ENCODE measurements at regions not wholly inside any gene's neighbourhood (a gene's known extent, or its start where the extent isn't known, plus 50 kb on each side); places are given as distances from the start of the nearest gene placed in this dataset.
"Not testable (repeated sequence)": the region's sequence is repeated elsewhere in the genome, so short reads cannot be mapped to it uniquely, and the experiment has no call there.

DNA sequence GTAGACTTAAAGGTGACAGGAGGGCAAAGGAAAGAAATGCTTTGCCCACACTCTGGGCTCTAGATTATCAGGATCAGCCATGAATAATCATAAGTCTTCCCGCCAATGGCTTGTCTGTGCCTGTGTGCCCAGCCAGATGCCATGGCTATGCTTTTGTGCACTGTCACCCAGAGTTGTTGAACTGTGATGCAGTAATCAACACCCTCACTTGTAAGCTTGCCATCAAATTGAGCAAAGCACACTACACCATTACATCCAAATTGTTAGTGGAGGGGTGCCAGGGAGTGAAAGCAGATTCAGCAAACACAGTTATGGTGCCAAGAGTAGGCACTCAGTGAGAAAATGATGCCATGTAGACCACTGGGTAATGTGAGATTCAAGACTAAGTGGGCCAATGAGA is 845.3 kb upstream of the MIR17HG start:
- Histone ChIP-seq H3K4me3 (ENCODE audit: low read depth in 1 of 5, low read length in 5 of 5) (no peak overlapping the region), H3K9me3 (ENCODE audit: control insufficient read depth in 5 of 5, low read length in 5 of 5) (no peaks in the 10 kb centered on the region), H3K27ac (ENCODE audit: low read depth, low read length) (no peak overlapping the region), H3K36me3 (ENCODE audit: control insufficient read depth in 5 of 5, insufficient read depth in 5 of 5, low read length in 5 of 5) (no peaks in the 10 kb centered on the region), H3K27me3 (ENCODE audit: control insufficient read depth in 5 of 5, insufficient read depth in 4 of 5, low read length in 5 of 5) (no peaks in the 10 kb centered on the region), H3K4me1 (ENCODE audit: control insufficient read depth in 5 of 5, insufficient read depth in 5 of 5, low read length in 5 of 5) (peaks cover 0 to 9% (median 0%) of the 10 kb centered on the region in 5 donors), H3K9ac (ENCODE audit: low read length in 5 of 5) (no peak overlapping the region)

DNA sequence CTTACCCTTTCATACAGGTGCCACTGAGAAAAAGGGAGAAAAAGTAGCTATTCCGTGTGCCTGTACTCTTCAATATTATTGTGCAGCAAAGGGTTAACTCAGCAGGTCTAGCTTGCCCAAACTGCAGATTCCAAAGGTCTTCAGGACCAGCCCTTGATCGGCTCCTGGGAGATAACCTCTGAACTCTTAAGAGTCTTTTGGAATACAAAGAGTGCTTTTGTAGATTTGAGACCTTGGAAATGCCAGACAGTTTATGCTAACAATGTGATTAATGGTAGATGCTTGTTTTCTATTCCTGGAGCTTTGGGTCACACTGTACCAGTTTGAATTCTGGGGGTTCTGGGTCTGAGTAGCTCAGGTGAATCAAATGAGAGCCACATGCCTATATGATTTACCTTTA is 844.7 kb upstream of the MIR17HG start:
- Histone ChIP-seq H3K27me3 (ENCODE audit: control insufficient read depth in 5 of 5, insufficient read depth in 4 of 5, low read length in 5 of 5) (no peaks in the 10 kb centered on the region), H3K36me3 (ENCODE audit: control insufficient read depth in 5 of 5, insufficient read depth in 5 of 5, low read length in 5 of 5) (no peaks in the 10 kb centered on the region), H3K9ac (ENCODE audit: low read length in 5 of 5) (no peak overlapping the region), H3K9me3 (ENCODE audit: control insufficient read depth in 5 of 5, low read length in 5 of 5) (no peaks in the 10 kb centered on the region), H3K4me1 (ENCODE audit: control insufficient read depth in 5 of 5, insufficient read depth in 5 of 5, low read length in 5 of 5) (peaks cover 0 to 9% (median 0%) of the 10 kb centered on the region in 5 donors), H3K4me3 (ENCODE audit: low read depth in 1 of 5, low read length in 5 of 5) (no peak overlapping the region), H3K27ac (ENCODE audit: low read depth, low read length) (no peak overlapping the region)

GRCh38 chr13:90510319-90510718 is 837.2 kb upstream of the MIR17HG start:
- H3K4me1 ChIP-seq (ENCODE audit: control insufficient read depth in 5 of 5, insufficient read depth in 5 of 5, low read length in 5 of 5): no peaks in the 10 kb centered on the region
- no peaks in the 10 kb centered on the region for H3K9me3 ChIP-seq (ENCODE audit: control insufficient read depth in 5 of 5, low read length in 5 of 5)
- H3K27ac ChIP-seq (ENCODE audit: low read depth, low read length): no peak overlapping the region
- no peak overlapping the region for H3K4me3 ChIP-seq (ENCODE audit: low read depth in 1 of 5, low read length in 5 of 5)
- no peaks in the 10 kb centered on the region for H3K36me3 ChIP-seq (ENCODE audit: control insufficient read depth in 5 of 5, insufficient read depth in 5 of 5, low read length in 5 of 5)
- H3K9ac ChIP-seq (ENCODE audit: low read length in 5 of 5): no peak overlapping the region
- no peaks in the 10 kb centered on the region for H3K27me3 ChIP-seq (ENCODE audit: control insufficient read depth in 5 of 5, insufficient read depth in 4 of 5, low read length in 5 of 5)

- H3K4me1 ChIP-seq (ENCODE audit: control insufficient read depth in 5 of 5, insufficient read depth in 5 of 5, low read length in 5 of 5): no peaks in the 10 kb centered on the region
- H3K27ac ChIP-seq (ENCODE audit: low read depth, low read length): no peak overlapping the region
- H3K27me3 ChIP-seq (ENCODE audit: control insufficient read depth in 5 of 5, insufficient read depth in 4 of 5, low read length in 5 of 5): no peaks in the 10 kb centered on the region
- H3K9me3 ChIP-seq (ENCODE audit: control insufficient read depth in 5 of 5, low read length in 5 of 5): no peaks in the 10 kb centered on the region
- H3K4me3 ChIP-seq (ENCODE audit: low read depth in 1 of 5, low read length in 5 of 5): no peak overlapping the region
- H3K36me3 ChIP-seq (ENCODE audit: control insufficient read depth in 5 of 5, insufficient read depth in 5 of 5, low read length in 5 of 5): no peaks in the 10 kb centered on the region
- no peak overlapping the region for H3K9ac ChIP-seq (ENCODE audit: low read length in 5 of 5)
These were observed 835.6 kb upstream of the MIR17HG start for GRCh38 chr13:90511903-90512302.

DNA sequence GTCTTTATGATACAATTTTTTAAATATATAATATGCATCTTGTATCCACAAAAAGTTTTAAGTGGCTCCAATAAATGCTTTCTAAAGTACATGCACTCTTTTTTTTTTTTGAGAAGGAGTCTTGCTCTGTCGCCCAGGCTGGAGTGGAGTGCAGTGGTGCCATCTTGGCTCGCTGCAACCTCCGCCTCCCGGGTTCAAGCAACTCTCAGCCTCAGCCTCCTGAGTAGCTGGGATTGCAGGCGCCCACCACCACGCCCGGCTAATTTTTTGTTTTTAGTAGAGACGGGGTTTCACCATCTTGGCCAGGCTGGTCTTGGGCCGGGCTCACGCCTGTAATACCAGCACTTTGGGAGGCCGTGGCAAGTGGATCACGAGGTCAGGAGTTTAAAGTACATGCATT is 832.8 kb upstream of the MIR17HG start:
- H3K36me3 ChIP-seq (ENCODE audit: control insufficient read depth in 5 of 5, insufficient read depth in 5 of 5, low read length in 5 of 5); H3K27ac ChIP-seq (ENCODE audit: low read depth, low read length); H3K9ac ChIP-seq (ENCODE audit: low read length in 5 of 5); H3K4me1 ChIP-seq (ENCODE audit: control insufficient read depth in 5 of 5, insufficient read depth in 5 of 5, low read length in 5 of 5); H3K27me3 ChIP-seq (ENCODE audit: control insufficient read depth in 5 of 5, insufficient read depth in 4 of 5, low read length in 5 of 5); H3K9me3 ChIP-seq (ENCODE audit: control insufficient read depth in 5 of 5, low read length in 5 of 5); H3K4me3 ChIP-seq (ENCODE audit: low read depth in 1 of 5, low read length in 5 of 5): not testable (repeated sequence)

- H3K27ac ChIP-seq (ENCODE audit: low read depth, low read length): no peak overlapping the region
- no peaks in the 10 kb centered on the region for H3K27me3 ChIP-seq (ENCODE audit: control insufficient read depth in 5 of 5, insufficient read depth in 4 of 5, low read length in 5 of 5)
- no peaks in the 10 kb centered on the region for H3K4me1 ChIP-seq (ENCODE audit: control insufficient read depth in 5 of 5, insufficient read depth in 5 of 5, low read length in 5 of 5)
- no peak overlapping the region for H3K9ac ChIP-seq (ENCODE audit: low read length in 5 of 5)
- H3K4me3 ChIP-seq (ENCODE audit: low read depth in 1 of 5, low read length in 5 of 5): no peak overlapping the region
- no peaks in the 10 kb centered on the region for H3K36me3 ChIP-seq (ENCODE audit: control insufficient read depth in 5 of 5, insufficient read depth in 5 of 5, low read length in 5 of 5)
- H3K9me3 ChIP-seq (ENCODE audit: control insufficient read depth in 5 of 5, low read length in 5 of 5): peaks cover 0 to 16% (median 5%) of the 10 kb centered on the region in 5 donors
These were observed 829.1 kb upstream of the MIR17HG start for GRCh38 chr13:90518417-90518816.

DNA sequence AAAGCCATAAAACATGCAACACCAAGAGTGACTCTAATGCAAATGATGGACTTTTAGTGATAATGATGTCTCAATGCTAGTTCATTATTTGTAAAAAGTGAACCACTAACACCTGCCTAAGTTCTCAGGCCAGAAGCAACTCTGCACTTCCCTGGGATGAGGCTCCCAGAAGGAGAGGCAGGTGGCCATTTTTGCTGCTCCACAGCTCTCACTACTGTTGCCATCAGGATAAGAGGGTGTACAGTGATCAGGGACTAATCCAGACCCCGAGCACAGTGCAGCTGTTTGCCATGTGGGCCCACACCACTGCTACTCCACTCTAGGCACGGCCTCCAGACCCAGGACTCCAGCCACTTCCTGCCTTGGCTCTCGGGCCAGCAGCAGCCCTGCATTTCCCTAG is 828.3 kb upstream of the MIR17HG start:
- Histone ChIP-seq H3K9me3 (ENCODE audit: control insufficient read depth in 5 of 5, low read length in 5 of 5) (peaks cover 0 to 16% (median 5%) of the 10 kb centered on the region in 5 donors), H3K4me3 (ENCODE audit: low read depth in 1 of 5, low read length in 5 of 5) (no peak overlapping the region), H3K9ac (ENCODE audit: low read length in 5 of 5) (no peak overlapping the region), H3K27ac (ENCODE audit: low read depth, low read length) (no peak overlapping the region), H3K4me1 (ENCODE audit: control insufficient read depth in 5 of 5, insufficient read depth in 5 of 5, low read length in 5 of 5) (no peaks in the 10 kb centered on the region), H3K27me3 (ENCODE audit: control insufficient read depth in 5 of 5, insufficient read depth in 4 of 5, low read length in 5 of 5) (no peaks in the 10 kb centered on the region), H3K36me3 (ENCODE audit: control insufficient read depth in 5 of 5, insufficient read depth in 5 of 5, low read length in 5 of 5) (no peaks in the 10 kb centered on the region)

DNA sequence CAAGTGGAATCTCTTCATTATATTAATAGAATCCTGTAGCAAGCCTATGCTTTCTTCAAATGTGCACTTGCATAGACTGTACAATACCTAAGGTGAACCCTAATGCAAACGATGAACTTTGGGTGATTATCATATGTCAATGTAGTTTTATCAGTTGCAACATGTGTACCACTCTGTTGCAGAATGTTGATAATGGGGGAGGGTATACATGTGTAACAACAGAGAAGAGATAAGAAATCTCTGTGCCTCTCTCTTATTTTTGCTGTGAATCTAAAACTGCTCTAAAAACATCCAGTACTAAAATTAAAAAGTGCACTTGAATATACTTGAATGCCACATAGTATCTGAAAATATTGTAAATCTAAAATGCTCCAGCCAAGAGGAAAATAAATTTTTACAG is 820.8 kb upstream of the MIR17HG start:
- Histone ChIP-seq H3K9ac (ENCODE audit: low read length in 5 of 5) (no peak overlapping the region), H3K27me3 (ENCODE audit: control insufficient read depth in 5 of 5, insufficient read depth in 4 of 5, low read length in 5 of 5) (no peaks in the 10 kb centered on the region), H3K9me3 (ENCODE audit: control insufficient read depth in 5 of 5, low read length in 5 of 5) (peaks cover 0 to 7% (median under 1%) of the 10 kb centered on the region in 5 donors), H3K36me3 (ENCODE audit: control insufficient read depth in 5 of 5, insufficient read depth in 5 of 5, low read length in 5 of 5) (no peaks in the 10 kb centered on the region), H3K27ac (ENCODE audit: low read depth, low read length) (no peak overlapping the region), H3K4me3 (ENCODE audit: low read depth in 1 of 5, low read length in 5 of 5) (no peak overlapping the region), H3K4me1 (ENCODE audit: control insufficient read depth in 5 of 5, insufficient read depth in 5 of 5, low read length in 5 of 5) (no peaks in the 10 kb centered on the region)

- Histone ChIP-seq H3K27me3 (ENCODE audit: control insufficient read depth in 5 of 5, insufficient read depth in 4 of 5, low read length in 5 of 5) (no peaks in the 10 kb centered on the region), H3K4me3 (ENCODE audit: low read depth in 1 of 5, low read length in 5 of 5) (no peak overlapping the region), H3K4me1 (ENCODE audit: control insufficient read depth in 5 of 5, insufficient read depth in 5 of 5, low read length in 5 of 5) (no peaks in the 10 kb centered on the region), H3K36me3 (ENCODE audit: control insufficient read depth in 5 of 5, insufficient read depth in 5 of 5, low read length in 5 of 5) (no peaks in the 10 kb centered on the region), H3K27ac (ENCODE audit: low read depth, low read length) (no peak overlapping the region), H3K9ac (ENCODE audit: low read length in 5 of 5) (no peak overlapping the region), H3K9me3 (ENCODE audit: control insufficient read depth in 5 of 5, low read length in 5 of 5) (no peaks in the 10 kb centered on the region)
These were observed 815.7 kb upstream of the MIR17HG start for GRCh38 chr13:90531744-90532143.

DNA sequence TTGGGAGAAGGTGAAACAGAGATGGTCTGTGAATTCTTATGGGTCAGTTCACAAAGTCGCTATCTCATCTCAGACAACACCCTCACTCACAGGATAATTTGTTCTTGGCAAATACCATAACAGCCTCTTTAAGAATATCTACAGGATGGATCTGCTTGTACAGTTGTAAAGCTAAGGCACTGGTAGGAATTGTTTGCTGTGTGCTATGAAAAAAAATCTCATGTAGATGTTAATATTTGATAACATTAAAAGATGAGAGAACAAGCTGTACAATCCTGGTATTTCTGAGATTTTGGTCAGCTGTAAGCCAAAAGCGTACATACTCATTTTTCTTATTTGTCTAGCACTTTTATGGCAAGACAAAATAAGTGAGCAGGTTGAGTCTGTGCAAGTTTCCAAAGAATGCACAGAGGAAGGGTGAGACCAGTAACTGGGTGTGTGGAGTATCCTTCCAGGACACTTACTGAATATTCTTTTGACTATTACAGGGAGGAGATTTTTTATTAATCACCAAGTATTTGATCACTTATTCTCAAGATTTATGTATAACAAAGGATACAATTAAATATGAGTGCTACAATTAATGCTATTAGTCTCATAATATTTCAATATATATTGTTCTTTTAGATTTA is 814.5 kb upstream of the MIR17HG start:
- Histone ChIP-seq H3K36me3 (ENCODE audit: control insufficient read depth in 5 of 5, insufficient read depth in 5 of 5, low read length in 5 of 5) (no peaks in the 10 kb centered on the region), H3K9ac (ENCODE audit: low read length in 5 of 5) (no peak overlapping the region), H3K27me3 (ENCODE audit: control insufficient read depth in 5 of 5, insufficient read depth in 4 of 5, low read length in 5 of 5) (no peaks in the 10 kb centered on the region), H3K4me3 (ENCODE audit: low read depth in 1 of 5, low read length in 5 of 5) (no peak overlapping the region), H3K27ac (ENCODE audit: low read depth, low read length) (no peak overlapping the region), H3K4me1 (ENCODE audit: control insufficient read depth in 5 of 5, insufficient read depth in 5 of 5, low read length in 5 of 5) (no peaks in the 10 kb centered on the region), H3K9me3 (ENCODE audit: control insufficient read depth in 5 of 5, low read length in 5 of 5) (peaks cover 0 to under 1% (median 0%) of the 10 kb centered on the region in 5 donors)

- Histone ChIP-seq H3K4me3 (ENCODE audit: low read depth in 1 of 5, low read length in 5 of 5) (no peak overlapping the region), H3K27ac (ENCODE audit: low read depth, low read length) (no peak overlapping the region), H3K9me3 (ENCODE audit: control insufficient read depth in 5 of 5, low read length in 5 of 5) (peaks cover 0 to 3% (median 0%) of the 10 kb centered on the region in 5 donors), H3K36me3 (ENCODE audit: control insufficient read depth in 5 of 5, insufficient read depth in 5 of 5, low read length in 5 of 5) (no peaks in the 10 kb centered on the region), H3K4me1 (ENCODE audit: control insufficient read depth in 5 of 5, insufficient read depth in 5 of 5, low read length in 5 of 5) (no peaks in the 10 kb centered on the region), H3K27me3 (ENCODE audit: control insufficient read depth in 5 of 5, insufficient read depth in 4 of 5, low read length in 5 of 5) (no peaks in the 10 kb centered on the region), H3K9ac (ENCODE audit: low read length in 5 of 5) (no peak overlapping the region)
These were observed 813.6 kb upstream of the MIR17HG start for GRCh38 chr13:90533866-90534265.

Data from subcutaneous abdominal adipose tissue (tissue), 5 donors.